C4-2B (cell line): ENCODE measurements at regions not wholly inside any gene's neighbourhood (a gene's known extent, or its start where the extent isn't known, plus 50 kb on each side); places are given as distances from the start of the nearest gene placed in this dataset.

Experiments
- ZFX ChIP-seq: fragments of 450-650 bp; IDR thresholded peaks from 2 replicates; pipeline ENCODE4 v1.6.1; 2017
- TF ChIP-seq, protein P1 (sequence below): fragments of 450-650 bp; conservative IDR thresholded peaks from 2 replicates; pipeline ENCODE4 v1.5.1; 2017; ENCODE audit warnings: mild to moderate bottlenecking

DNA sequence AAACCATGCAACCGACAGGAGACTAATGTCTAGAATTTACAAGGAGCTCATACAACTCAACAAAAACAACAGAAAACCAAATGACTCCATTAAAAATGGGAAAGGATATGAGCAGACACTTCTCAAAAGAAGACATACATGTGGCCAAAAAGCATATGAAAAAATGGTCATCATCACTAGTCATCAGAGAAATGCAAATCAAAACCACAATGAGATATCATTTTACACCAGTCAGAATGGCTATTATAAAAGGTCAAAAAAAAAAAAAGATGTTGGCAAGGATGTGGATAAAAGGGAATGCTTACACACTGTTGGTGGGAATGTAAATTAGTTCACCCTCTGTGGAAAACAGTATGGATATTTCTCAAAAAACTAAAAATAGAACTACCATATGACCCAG, 50.5 kb upstream of the CHRDL1 start:
- TF ChIP-seq, protein P1, sequence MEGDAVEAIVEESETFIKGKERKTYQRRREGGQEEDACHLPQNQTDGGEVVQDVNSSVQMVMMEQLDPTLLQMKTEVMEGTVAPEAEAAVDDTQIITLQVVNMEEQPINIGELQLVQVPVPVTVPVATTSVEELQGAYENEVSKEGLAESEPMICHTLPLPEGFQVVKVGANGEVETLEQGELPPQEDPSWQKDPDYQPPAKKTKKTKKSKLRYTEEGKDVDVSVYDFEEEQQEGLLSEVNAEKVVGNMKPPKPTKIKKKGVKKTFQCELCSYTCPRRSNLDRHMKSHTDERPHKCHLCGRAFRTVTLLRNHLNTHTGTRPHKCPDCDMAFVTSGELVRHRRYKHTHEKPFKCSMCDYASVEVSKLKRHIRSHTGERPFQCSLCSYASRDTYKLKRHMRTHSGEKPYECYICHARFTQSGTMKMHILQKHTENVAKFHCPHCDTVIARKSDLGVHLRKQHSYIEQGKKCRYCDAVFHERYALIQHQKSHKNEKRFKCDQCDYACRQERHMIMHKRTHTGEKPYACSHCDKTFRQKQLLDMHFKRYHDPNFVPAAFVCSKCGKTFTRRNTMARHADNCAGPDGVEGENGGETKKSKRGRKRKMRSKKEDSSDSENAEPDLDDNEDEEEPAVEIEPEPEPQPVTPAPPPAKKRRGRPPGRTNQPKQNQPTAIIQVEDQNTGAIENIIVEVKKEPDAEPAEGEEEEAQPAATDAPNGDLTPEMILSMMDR = no peak
- TF ChIP-seq ZFX = no peak
